Endodermal cell (in vitro differentiated cells): ENCODE measurements at regions not wholly inside any gene's neighbourhood (a gene's known extent, or its start where the extent isn't known, plus 50 kb on each side); places are given as distances from the start of the nearest gene placed in this dataset.

ENCODE experiments used
- DNase-seq: peaks from one replicate; pipeline ENCODE4 v3.0.0-alpha.2; 2017
- H3K27ac ChIP-seq: 2 replicates; pipeline ENCODE4 v1.5.1; 2013; ENCODE audit warnings: mild to moderate bottlenecking, low read depth, low read length, moderate library complexity
- H3K27me3 ChIP-seq: 2 replicates; pipeline ENCODE4 v1.6.1; 2013; ENCODE audit warnings: mild to moderate bottlenecking, low read length, moderate library complexity; ENCODE audit not compliant: insufficient read depth, control insufficient read depth, poor library complexity, severe bottlenecking
- H3K36me3 ChIP-seq: 2 replicates; pipeline ENCODE4 v1.7.0; 2013; ENCODE audit warnings: mild to moderate bottlenecking, low read length, moderate library complexity; ENCODE audit not compliant: control insufficient read depth, insufficient read depth
- H3K4me1 ChIP-seq: one replicate; pipeline ENCODE4 v1.7.0; 2013; ENCODE audit warnings: low read length; ENCODE audit not compliant: control insufficient read depth, insufficient read depth
- H3K4me3 ChIP-seq: 2 replicates; pipeline ENCODE4 v1.5.1; 2013; ENCODE audit warnings: mild to moderate bottlenecking, low read length, moderate library complexity
- H3K9ac ChIP-seq: 2 replicates; pipeline ENCODE4 v1.6.1; 2013; ENCODE audit warnings: mild to moderate bottlenecking, low read length, moderate library complexity; ENCODE audit not compliant: poor library complexity, severe bottlenecking; ENCODE audit errors: extremely low read depth
- H3K9me3 ChIP-seq: 2 replicates; pipeline ENCODE4 v1.6.1; 2013; ENCODE audit warnings: mild to moderate bottlenecking, low read length, moderate library complexity; ENCODE audit not compliant: control insufficient read depth
- H3K27ac Mint-ChIP-seq: 2 replicates; pipeline ENCODE4 v1.8.0; 2020; ENCODE audit warnings: mixed read lengths
- H3K27me3 Mint-ChIP-seq: 2 replicates; pipeline ENCODE4 v1.8.0; 2021; ENCODE audit warnings: mild to moderate bottlenecking, mixed read lengths; ENCODE audit not compliant: insufficient read depth
- H3K36me3 Mint-ChIP-seq: 2 replicates; pipeline ENCODE4 v1.8.0; 2020; ENCODE audit warnings: low read depth, mixed read lengths
- H3K4me1 Mint-ChIP-seq: 2 replicates; pipeline ENCODE4 v1.8.0; 2020; ENCODE audit warnings: mixed read lengths
- H3K4me3 Mint-ChIP-seq: 2 replicates; pipeline ENCODE4 v1.8.0; 2020; ENCODE audit warnings: mild to moderate bottlenecking, moderate library complexity, mixed read lengths
- H3K9me3 Mint-ChIP-seq: 2 replicates; pipeline ENCODE4 v1.8.0; 2020; ENCODE audit warnings: mild to moderate bottlenecking, mixed read lengths
- CTCF ChIP-seq: fragments of 200-600 bp; sonication (generic); conservative IDR thresholded peaks from 2 replicates; pipeline ENCODE4 v1.5.0; 2021; ENCODE audit warnings: antibody characterized with exemption, mild to moderate bottlenecking
- WGBS, 2 experiments: methylation state at CpG; one replicate each; pipeline versions ENCODE4 v1.1.5 to v1.1.7; 2013; ENCODE audit warnings: missing lambda C conversion rate in 2 of 2, mixed read lengths in 1 of 2; ENCODE audit not compliant: insufficient coverage in 1 of 2, insufficient read length in 1 of 2; 5-methylcytosine and 5-hydroxymethylcytosine counted together

DNA sequence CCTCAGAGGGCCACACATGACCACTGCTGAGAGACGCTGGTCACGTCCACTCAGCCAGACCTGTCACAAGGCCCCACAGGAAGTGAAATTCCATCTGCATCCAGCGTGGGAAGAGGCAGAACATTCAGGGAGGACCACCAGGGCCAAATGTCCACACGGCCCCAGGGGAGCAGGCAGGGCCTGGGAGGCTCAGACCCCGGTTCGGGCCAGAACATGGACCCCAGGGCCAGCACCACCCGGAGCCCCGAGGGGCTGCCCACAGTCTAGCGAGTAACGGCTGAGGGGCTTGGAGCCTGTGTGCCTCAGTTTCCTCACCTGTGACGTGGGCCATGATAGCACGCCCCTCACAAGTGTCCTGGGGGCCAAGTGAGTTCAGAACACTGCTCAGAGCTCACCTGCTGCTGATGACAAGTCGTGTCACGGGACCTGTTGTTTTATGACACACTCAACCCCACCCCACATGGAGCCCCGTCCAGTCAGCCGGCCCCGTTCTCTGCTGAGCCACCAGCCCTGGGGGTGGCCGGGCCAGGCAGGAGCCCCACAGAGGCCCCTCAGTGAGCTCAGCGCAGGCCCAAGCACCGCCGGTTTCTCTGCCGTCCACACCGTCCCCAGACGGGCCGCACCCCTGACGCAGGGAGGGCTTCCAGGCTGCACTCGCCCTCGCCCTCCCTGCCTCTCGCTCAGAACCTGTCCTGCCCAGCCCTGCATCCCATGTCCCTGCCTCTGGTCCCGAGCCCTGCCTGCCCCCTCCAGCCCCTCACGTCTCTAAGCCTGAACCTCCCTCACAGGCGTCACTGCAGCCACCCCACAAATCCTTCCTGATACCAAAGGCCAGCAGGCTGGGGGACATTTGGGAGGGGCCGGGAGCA is 79.5 kb upstream of the GALNT9 start:
- Histone ChIP-seq H3K27ac (no peak overlapping the region), H3K9me3 (no peaks in the 10 kb centered on the region), H3K36me3 (no peaks in the 10 kb centered on the region), H3K27me3 (no peaks in the 10 kb centered on the region), H3K4me1 (no peaks in the 10 kb centered on the region), H3K9ac (no peak overlapping the region), H3K4me3 (no peak overlapping the region)
- no peak for TF ChIP-seq CTCF
- WGBS, 2 experiments: 77 to 80% methylated on average over 13 to 33 of the region's 33 CpGs
- Mint-ChIP-seq H3K4me3 (no peak overlapping the region), H3K9me3 (no peaks in the 10 kb centered on the region), H3K36me3 (no peaks in the 10 kb centered on the region), H3K4me1 (no peaks in the 10 kb centered on the region), H3K27ac (no peak overlapping the region), H3K27me3 (peaks cover 30% of the 10 kb centered on the region)
- DNase-seq: no peak

- Mint-ChIP-seq H3K4me1 (no peaks in the 10 kb centered on the region), H3K27me3 (peaks cover 38% of the 10 kb centered on the region)
Measured at GRCh38 chr12:132407992-132408391, 78.6 kb upstream of the GALNT9 start.

GRCh38 chr12:132407451-132407961 is 78.1 kb upstream of the GALNT9 start:
- TF ChIP-seq CTCF: no peak
- Histone ChIP-seq H3K27ac (no peak overlapping the region), H3K4me3 (no peak overlapping the region), H3K4me1 (no peaks in the 10 kb centered on the region), H3K27me3 (no peaks in the 10 kb centered on the region), H3K9me3 (no peaks in the 10 kb centered on the region), H3K9ac (no peak overlapping the region), H3K36me3 (no peaks in the 10 kb centered on the region)
- no peak overlapping the region for H3K4me3 Mint-ChIP-seq
- H3K27me3 Mint-ChIP-seq: peaks cover 42% of the 10 kb centered on the region
- no peak for DNase-seq
- 84 to 88% methylated on average over 16 to 32 of the region's 32 CpGs for WGBS, 2 experiments
- no peaks in the 10 kb centered on the region for H3K9me3 Mint-ChIP-seq
- H3K36me3 Mint-ChIP-seq: no peaks in the 10 kb centered on the region
- no peak overlapping the region for H3K27ac Mint-ChIP-seq
- no peaks in the 10 kb centered on the region for H3K4me1 Mint-ChIP-seq

More at GRCh38 chr12:132407992-132408391, 78.6 kb upstream of the GALNT9 start:
- H3K9me3 Mint-ChIP-seq: no peaks in the 10 kb centered on the region
- H3K36me3 Mint-ChIP-seq: no peaks in the 10 kb centered on the region
- Histone ChIP-seq H3K9ac (no peak overlapping the region), H3K4me3 (no peak overlapping the region), H3K9me3 (no peaks in the 10 kb centered on the region), H3K36me3 (no peaks in the 10 kb centered on the region), H3K4me1 (no peaks in the 10 kb centered on the region), H3K27me3 (no peaks in the 10 kb centered on the region), H3K27ac (no peak overlapping the region)
- WGBS, 2 experiments: 86 to 100% methylated on average over 1 to 10 of the region's 10 CpGs
- H3K4me3 Mint-ChIP-seq: no peak overlapping the region
- DNase-seq: no peak
- TF ChIP-seq CTCF: no peak
- H3K27ac Mint-ChIP-seq: no peak overlapping the region
